ENCODE measurements at regions not wholly inside any gene's neighbourhood (a gene's known extent, or its start where the extent isn't known, plus 50 kb on each side); places are given as distances from the start of the nearest gene placed in this dataset.

DNA sequence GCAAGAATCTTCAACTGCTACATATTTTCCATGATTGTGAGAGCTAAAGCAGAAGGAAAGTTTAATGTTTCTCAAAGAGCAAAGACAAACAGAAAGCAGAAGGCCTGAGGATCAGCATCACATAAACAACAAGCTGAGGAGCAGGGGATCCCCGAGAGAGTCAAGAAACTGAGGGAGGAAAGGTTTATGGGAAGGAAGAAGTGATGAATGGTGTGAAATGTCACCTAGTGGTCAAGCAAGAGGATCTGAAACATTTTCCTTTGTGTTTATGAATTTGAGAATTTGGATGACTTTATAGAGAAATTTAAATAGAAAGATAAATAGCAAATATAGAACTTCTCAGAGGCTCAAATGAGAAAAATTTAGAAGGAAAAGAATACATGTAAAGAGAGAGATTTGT is 481.9 kb downstream of the CHSY3 start:
- Histone ChIP-seq H3K36me3 (ENCODE audit: insufficient read depth, insufficient read length, low read length) (no peaks in the 10 kb centered on the region), H3K4me3 (ENCODE audit: insufficient read length, low read depth) (no peak overlapping the region), H3K27me3 (ENCODE audit: insufficient read depth, insufficient read length) (no peaks in the 10 kb centered on the region), H3K9me3 (ENCODE audit: insufficient read depth, low read length) (no peaks in the 10 kb centered on the region), H3K4me1 (ENCODE audit: insufficient read depth, insufficient read length) (no peaks in the 10 kb centered on the region), H3K9ac (ENCODE audit: insufficient read length, low read depth) (no peak overlapping the region)
- no peak for DNase-seq (ENCODE audit: low read depth, low spot score)
- TF ChIP-seq ZNF274 (IDR thresholded peaks at IDR 0.05; ENCODE audit: low read depth, low read length), result no peak
- no peak for TF ChIP-seq YY1 (IDR thresholded peaks at IDR 0.05; ENCODE audit: insufficient read depth, insufficient read length)
- no peak for TF ChIP-seq SUZ12 (IDR thresholded peaks at IDR 0.05; ENCODE audit: extremely low read depth, insufficient read depth, insufficient read length)

DNA sequence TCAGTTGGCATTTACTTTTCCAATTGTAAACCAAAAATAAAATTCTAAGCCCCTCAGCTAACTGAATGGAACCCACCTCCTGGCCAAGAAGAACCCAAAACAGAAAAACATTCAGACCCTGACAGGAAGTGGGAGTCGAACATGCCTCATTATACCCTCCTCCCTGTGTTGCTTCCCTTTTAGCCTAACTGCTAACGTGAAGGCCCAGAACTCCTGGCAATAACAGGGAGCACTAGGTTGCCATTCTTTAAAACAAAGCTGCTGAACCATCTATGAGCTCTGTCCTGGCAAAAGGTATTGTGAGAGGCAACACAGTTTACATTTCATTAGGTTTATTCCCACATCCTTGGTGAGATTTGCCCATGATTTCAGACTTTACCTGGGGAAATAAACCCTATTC is 481.4 kb downstream of the CHSY3 start:
- TF ChIP-seq YY1 (IDR thresholded peaks at IDR 0.05; ENCODE audit: insufficient read depth, insufficient read length), result no peak
- TF ChIP-seq SUZ12 (IDR thresholded peaks at IDR 0.05; ENCODE audit: extremely low read depth, insufficient read depth, insufficient read length), result no peak
- Histone ChIP-seq H3K36me3 (ENCODE audit: insufficient read depth, insufficient read length, low read length) (no peaks in the 10 kb centered on the region), H3K9me3 (ENCODE audit: insufficient read depth, low read length) (no peaks in the 10 kb centered on the region), H3K27me3 (ENCODE audit: insufficient read depth, insufficient read length) (no peaks in the 10 kb centered on the region), H3K4me1 (ENCODE audit: insufficient read depth, insufficient read length) (no peaks in the 10 kb centered on the region), H3K9ac (ENCODE audit: insufficient read length, low read depth) (no peak overlapping the region), H3K4me3 (ENCODE audit: insufficient read length, low read depth) (no peak overlapping the region)
- DNase-seq (ENCODE audit: low read depth, low spot score), result no peak

DNA sequence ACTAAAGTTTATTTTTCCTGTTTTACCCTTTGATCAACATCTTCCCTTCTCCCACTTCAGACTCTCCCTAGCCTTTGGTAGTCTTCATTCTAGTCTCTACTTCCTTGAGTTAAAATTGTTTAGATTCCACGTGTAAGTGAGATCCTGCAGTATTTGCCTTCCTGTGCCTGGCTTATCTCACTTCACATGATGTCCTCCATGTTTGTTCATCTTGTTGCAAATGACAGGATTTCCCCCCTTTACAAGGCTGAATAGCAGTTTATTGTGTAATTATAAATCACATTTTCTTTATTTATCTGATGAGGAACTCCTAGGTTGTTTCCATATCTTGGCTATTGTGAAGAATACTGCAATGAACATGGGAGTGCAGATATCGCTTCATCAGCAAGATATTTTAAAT is 461.7 kb downstream of the CHSY3 start:
- H3K4me1 ChIP-seq (ENCODE audit: insufficient read depth, insufficient read length), result no peaks in the 10 kb centered on the region
- H3K36me3 ChIP-seq (ENCODE audit: insufficient read depth, insufficient read length, low read length), result no peaks in the 10 kb centered on the region
- DNase-seq (ENCODE audit: low read depth, low spot score), result no peak
- no peak overlapping the region for H3K9ac ChIP-seq (ENCODE audit: insufficient read length, low read depth)
- H3K4me3 ChIP-seq (ENCODE audit: insufficient read length, low read depth), result no peak overlapping the region
- TF ChIP-seq ZNF274 (IDR thresholded peaks at IDR 0.05; ENCODE audit: low read depth, low read length), result no peak
- TF ChIP-seq SUZ12 (IDR thresholded peaks at IDR 0.05; ENCODE audit: extremely low read depth, insufficient read depth, insufficient read length), result no peak
- no peak for TF ChIP-seq YY1 (IDR thresholded peaks at IDR 0.05; ENCODE audit: insufficient read depth, insufficient read length)
- no peaks in the 10 kb centered on the region for H3K9me3 ChIP-seq (ENCODE audit: insufficient read depth, low read length)
- H3K27me3 ChIP-seq (ENCODE audit: insufficient read depth, insufficient read length), result no peaks in the 10 kb centered on the region

DNA sequence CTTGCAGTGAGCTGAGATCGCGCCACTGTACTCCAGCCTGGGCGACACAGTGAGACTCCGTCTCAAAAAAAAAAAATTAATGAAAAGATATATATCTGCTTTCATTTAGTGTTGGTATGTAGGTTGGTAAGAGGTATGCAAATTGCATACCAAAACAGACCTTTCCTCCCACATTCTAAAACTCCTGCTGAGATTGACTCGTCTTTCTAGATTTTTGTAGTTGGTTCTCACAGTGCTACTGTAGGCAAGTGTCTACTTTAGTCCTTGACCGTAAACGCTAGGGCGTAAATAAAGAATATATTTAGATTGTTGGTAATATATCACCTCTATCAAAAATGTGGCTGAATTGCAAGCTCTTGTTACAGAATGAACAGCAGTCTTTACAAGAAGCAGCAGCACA is 445.9 kb downstream of the CHSY3 start:
- DNase-seq (ENCODE audit: low read depth, low spot score), result no peak
- Histone ChIP-seq H3K9ac (ENCODE audit: insufficient read length, low read depth) (no peak overlapping the region), H3K27me3 (ENCODE audit: insufficient read depth, insufficient read length) (no peaks in the 10 kb centered on the region), H3K36me3 (ENCODE audit: insufficient read depth, insufficient read length, low read length) (no peaks in the 10 kb centered on the region), H3K4me3 (ENCODE audit: insufficient read length, low read depth) (no peak overlapping the region), H3K4me1 (ENCODE audit: insufficient read depth, insufficient read length) (no peaks in the 10 kb centered on the region), H3K9me3 (ENCODE audit: insufficient read depth, low read length) (no peaks in the 10 kb centered on the region)
- TF ChIP-seq ZNF274 (IDR thresholded peaks at IDR 0.05; ENCODE audit: low read depth, low read length), result no peak

DNA sequence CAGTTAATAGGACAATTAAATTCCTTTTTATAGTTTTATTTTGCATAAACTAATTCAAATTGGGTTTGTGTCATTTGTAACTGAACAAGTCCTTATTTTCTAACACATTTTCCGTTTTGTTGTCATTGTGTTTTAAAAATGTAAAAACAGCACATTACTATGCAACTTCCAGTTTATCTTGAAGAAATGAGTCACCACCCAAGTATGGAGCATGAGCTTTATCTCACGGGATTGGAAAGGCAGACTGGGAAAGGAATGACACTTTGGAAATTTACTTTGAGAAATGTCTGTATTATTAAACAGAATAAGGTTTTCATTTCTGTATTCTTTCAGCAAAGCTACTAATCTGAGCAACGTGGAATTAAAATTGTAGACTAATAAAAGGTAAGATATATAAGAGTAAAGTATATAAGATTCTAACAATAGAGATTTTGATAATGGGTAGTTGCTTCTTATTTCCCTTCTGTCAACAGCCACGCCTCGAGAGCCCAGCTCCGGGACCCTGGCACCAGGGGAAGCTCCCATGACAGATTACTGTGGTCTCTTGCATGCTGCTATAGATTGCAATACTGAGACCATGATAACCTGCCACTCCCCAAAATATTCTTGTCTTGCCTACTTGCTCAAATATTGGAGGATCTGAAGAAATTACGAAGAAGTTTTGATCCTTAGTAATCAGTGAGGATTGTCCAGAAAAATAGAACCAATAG is 433.1 kb downstream of the CHSY3 start:
- DNase-seq (ENCODE audit: low read depth, low spot score), result no peak

DNA sequence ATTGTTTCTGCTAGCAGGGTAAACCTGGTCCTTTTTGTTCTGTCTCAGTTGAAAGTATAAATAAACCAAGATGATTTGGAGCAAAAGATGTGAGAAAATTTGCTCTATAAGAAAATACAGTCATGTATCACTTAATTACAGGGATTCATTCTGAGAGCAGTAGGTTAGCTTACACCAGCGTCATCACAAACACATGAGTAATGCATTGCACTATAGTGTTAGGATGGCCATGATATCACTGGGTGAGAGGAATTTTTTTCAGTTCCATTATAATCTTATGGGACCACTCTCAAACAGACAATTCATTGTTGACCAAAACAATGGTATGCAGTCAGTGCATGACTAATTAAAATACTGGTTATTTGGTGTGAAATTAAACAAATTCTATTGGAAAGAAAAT is 430.9 kb downstream of the CHSY3 start:
- Histone ChIP-seq H3K4me1 (ENCODE audit: insufficient read depth, insufficient read length) (peaks cover 3% of the 10 kb centered on the region), H3K27me3 (ENCODE audit: insufficient read depth, insufficient read length) (no peaks in the 10 kb centered on the region), H3K9ac (ENCODE audit: insufficient read length, low read depth) (no peak overlapping the region), H3K36me3 (ENCODE audit: insufficient read depth, insufficient read length, low read length) (no peaks in the 10 kb centered on the region), H3K4me3 (ENCODE audit: insufficient read length, low read depth) (no peak overlapping the region), H3K9me3 (ENCODE audit: insufficient read depth, low read length) (peaks cover 7% of the 10 kb centered on the region; the same call in 1 of the 2 replicates)
- TF ChIP-seq ZNF274 (IDR thresholded peaks at IDR 0.05; ENCODE audit: low read depth, low read length) (no peak), YY1 (IDR thresholded peaks at IDR 0.05; ENCODE audit: insufficient read depth, insufficient read length) (no peak), SUZ12 (IDR thresholded peaks at IDR 0.05; ENCODE audit: extremely low read depth, insufficient read depth, insufficient read length) (no peak)
- DNase-seq (ENCODE audit: low read depth, low spot score), result no peak

More for the DNA sequence above, 433.1 kb downstream of the CHSY3 start:
- Histone ChIP-seq H3K4me1 (ENCODE audit: insufficient read depth, insufficient read length) (peaks cover 3% of the 10 kb centered on the region), H3K36me3 (ENCODE audit: insufficient read depth, insufficient read length, low read length) (no peaks in the 10 kb centered on the region), H3K9me3 (ENCODE audit: insufficient read depth, low read length) (no peaks in the 10 kb centered on the region), H3K4me3 (ENCODE audit: insufficient read length, low read depth) (no peak overlapping the region), H3K9ac (ENCODE audit: insufficient read length, low read depth) (no peak overlapping the region), H3K27me3 (ENCODE audit: insufficient read depth, insufficient read length) (no peaks in the 10 kb centered on the region)
- TF ChIP-seq YY1 (IDR thresholded peaks at IDR 0.05; ENCODE audit: insufficient read depth, insufficient read length) (no peak), ZNF274 (IDR thresholded peaks at IDR 0.05; ENCODE audit: low read depth, low read length) (no peak), SUZ12 (IDR thresholded peaks at IDR 0.05; ENCODE audit: extremely low read depth, insufficient read depth, insufficient read length) (no peak)

DNA sequence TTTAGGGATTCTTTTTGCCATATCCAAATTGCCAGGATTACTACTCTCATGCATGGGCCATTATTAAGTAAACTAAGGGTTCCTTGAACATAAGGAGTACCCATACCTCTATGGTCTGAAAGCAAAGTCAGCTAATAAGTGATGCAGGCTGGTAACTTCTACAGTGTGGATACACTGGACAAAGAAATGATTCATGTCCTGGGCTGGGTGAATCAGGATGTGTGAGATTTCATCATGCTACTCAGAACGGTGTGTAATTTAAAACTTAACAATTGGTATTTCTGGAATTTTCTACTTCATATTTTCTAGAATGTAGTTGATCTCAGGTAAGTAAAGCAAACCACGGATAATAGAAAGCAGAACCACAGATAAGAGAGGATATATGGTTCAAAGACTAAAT is 428.8 kb downstream of the CHSY3 start:
- Histone ChIP-seq H3K27me3 (ENCODE audit: insufficient read depth, insufficient read length) (no peaks in the 10 kb centered on the region), H3K4me1 (ENCODE audit: insufficient read depth, insufficient read length) (peaks cover 3% of the 10 kb centered on the region), H3K36me3 (ENCODE audit: insufficient read depth, insufficient read length, low read length) (no peaks in the 10 kb centered on the region), H3K4me3 (ENCODE audit: insufficient read length, low read depth) (no peak overlapping the region), H3K9ac (ENCODE audit: insufficient read length, low read depth) (no peak overlapping the region), H3K9me3 (ENCODE audit: insufficient read depth, low read length) (peaks cover 18% of the 10 kb centered on the region; the same call in 1 of the 2 replicates)
- DNase-seq (ENCODE audit: low read depth, low spot score), result no peak
- no peak for TF ChIP-seq SUZ12 (IDR thresholded peaks at IDR 0.05; ENCODE audit: extremely low read depth, insufficient read depth, insufficient read length)
- no peak for TF ChIP-seq YY1 (IDR thresholded peaks at IDR 0.05; ENCODE audit: insufficient read depth, insufficient read length)

All from NT2/D1 (cell line).